Activated naive CD8-positive, alpha-beta T cell treated with anti-CD3 and anti-CD28 coated beads, Interleukin-2, amount 50 U/mL, for 24 hours (primary cell): ENCODE measurements at regions not wholly inside any gene's neighbourhood (a gene's known extent, or its start where the extent isn't known, plus 50 kb on each side); places are given as distances from the start of the nearest gene placed in this dataset.

Source experiments
- ATAC-seq: fragments of 150-1000 bp; cut with Tn5 transposase; one replicate; pipeline ENCODE4 v1.10.0; 2021
- DNase-seq: peaks from one replicate; pipeline ENCODE4 v3.0.0; 2021
- H3K27ac Mint-ChIP-seq: one replicate; pipeline ENCODE4 v1.8.0; 2021; ENCODE audit warnings: mild to moderate bottlenecking, mixed read lengths
- H3K27me3 Mint-ChIP-seq: one replicate; pipeline ENCODE4 v1.8.0; 2021; ENCODE audit warnings: mixed read lengths
- H3K36me3 Mint-ChIP-seq: one replicate; pipeline ENCODE4 v1.8.0; 2021; ENCODE audit warnings: low read depth, mixed read lengths
- H3K4me1 Mint-ChIP-seq: one replicate; pipeline ENCODE4 v1.8.0; 2021; ENCODE audit warnings: mixed read lengths
- H3K4me3 Mint-ChIP-seq: one replicate; pipeline ENCODE4 v1.8.0; 2021; ENCODE audit warnings: mild to moderate bottlenecking, moderate library complexity, mixed read lengths
- H3K9me3 Mint-ChIP-seq: one replicate; pipeline ENCODE4 v1.8.0; 2021; ENCODE audit warnings: mixed read lengths

DNA sequence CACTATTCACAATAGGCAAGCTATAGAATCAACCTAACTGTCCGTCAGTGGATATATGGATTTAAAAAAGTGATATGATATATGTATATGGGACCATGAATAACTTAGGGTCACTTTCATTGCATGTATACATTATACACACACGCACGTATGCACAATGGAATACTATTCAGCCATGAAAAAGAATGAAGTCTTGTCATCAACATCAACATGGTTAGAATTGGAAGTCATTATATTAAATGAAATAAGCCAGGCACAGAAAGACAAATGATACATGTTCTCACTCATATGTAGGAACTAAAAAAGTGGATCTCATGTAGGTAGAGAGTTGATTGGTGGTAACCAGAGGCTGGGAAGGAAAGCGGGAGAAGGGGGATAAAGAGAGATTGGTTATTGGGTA lies 234.3 kb downstream of the VRK1 start:
- Mint-ChIP-seq H3K4me1 (peaks cover 6% of the 10 kb centered on the region), H3K27me3 (peaks cover 45% of the 10 kb centered on the region), H3K4me3 (no peak overlapping the region), H3K27ac (no peak overlapping the region), H3K9me3 (peaks cover 5% of the 10 kb centered on the region), H3K36me3 (peaks cover 4% of the 10 kb centered on the region)
- no peak for ATAC-seq
- no peak for DNase-seq

- no peak for ATAC-seq
- Mint-ChIP-seq H3K27me3 (peaks cover 42% of the 10 kb centered on the region), H3K9me3 (peaks cover 9% of the 10 kb centered on the region), H3K4me1 (peaks cover 6% of the 10 kb centered on the region), H3K4me3 (peak overlapping the region; percentile 29), H3K36me3 (peaks cover 4% of the 10 kb centered on the region), H3K27ac (no peak overlapping the region)
- DNase-seq: no peak
These were observed 236.4 kb downstream of the VRK1 start for GRCh38 chr14:97033556-97034081.

DNA sequence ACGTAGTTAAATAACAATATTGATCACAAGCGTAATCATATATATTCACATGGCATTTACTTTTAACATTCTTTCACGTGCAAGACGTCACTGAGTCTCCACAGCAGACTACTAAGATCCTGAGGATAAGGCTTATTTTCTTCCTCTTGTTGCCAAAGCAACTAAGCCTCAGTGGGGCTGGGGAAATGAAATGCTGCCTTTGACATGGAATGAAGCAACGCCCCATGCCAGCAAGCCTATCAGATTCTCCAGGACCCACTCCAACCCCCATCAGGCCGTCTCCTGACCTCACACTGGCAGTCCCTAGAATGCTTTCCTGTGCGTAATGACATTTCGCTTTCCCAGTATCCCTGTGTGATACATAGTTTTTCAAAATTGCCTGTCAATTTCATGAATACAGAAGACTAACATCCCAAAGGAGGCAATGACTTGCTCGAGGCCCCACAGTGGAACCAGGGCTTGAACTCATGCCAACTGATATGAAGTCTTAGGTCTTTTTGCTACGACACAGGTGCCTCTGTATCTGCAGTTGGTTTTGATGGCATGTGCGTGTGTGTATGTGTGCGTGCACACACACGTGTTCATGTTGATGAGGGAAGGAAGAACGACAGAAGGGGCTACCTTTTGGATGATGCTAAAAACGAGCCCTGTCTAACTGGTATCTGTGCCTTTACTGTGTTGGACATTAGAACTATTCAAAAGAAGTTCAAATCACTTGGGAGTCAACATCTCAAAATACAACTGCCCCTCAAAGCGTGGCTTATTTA lies 239.1 kb downstream of the VRK1 start:
- peaks cover 4% of the 10 kb centered on the region for H3K36me3 Mint-ChIP-seq
- DNase-seq: no peak
- peaks cover 6% of the 10 kb centered on the region for H3K4me1 Mint-ChIP-seq
- H3K9me3 Mint-ChIP-seq: peaks cover 20% of the 10 kb centered on the region
- H3K27ac Mint-ChIP-seq: no peak overlapping the region
- peaks cover 41% of the 10 kb centered on the region for H3K27me3 Mint-ChIP-seq
- H3K4me3 Mint-ChIP-seq: no peak overlapping the region
- no peak for ATAC-seq

DNA sequence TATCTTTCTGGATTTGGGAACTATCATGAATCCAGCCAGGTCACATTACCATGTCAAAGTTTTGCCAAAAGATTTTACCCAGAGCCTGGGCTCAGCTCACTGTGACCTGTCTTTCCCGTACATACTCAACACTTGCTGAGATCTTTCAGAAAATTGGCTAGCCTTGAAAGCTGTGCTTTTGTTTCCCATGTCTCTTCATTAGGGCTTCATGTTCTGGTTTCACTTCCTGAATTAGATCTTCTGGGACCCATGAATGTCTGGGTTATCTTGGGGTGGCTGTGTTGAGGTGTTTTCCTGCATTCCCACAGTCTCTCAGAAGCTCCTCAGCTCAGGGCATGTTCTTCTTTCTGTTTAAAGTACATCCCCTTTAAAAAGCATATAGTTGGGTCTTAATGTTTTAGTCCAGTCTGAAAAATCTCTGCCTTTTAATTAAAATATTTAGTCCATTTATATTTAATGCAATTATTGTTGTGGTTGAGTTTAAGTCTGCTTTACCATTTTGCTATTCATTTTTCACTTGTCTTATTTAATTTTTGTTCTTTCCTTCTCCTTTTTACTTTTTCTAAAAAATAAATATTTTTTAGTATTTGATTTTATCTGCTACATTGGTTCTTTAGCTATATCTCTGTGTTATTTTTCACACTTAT lies 242.7 kb downstream of the VRK1 start:
- peaks cover 17% of the 10 kb centered on the region for H3K27me3 Mint-ChIP-seq
- DNase-seq: no peak
- no peak for ATAC-seq
- no peak overlapping the region for H3K4me3 Mint-ChIP-seq
- H3K4me1 Mint-ChIP-seq: no peaks in the 10 kb centered on the region
- no peaks in the 10 kb centered on the region for H3K36me3 Mint-ChIP-seq
- H3K9me3 Mint-ChIP-seq: peaks cover 19% of the 10 kb centered on the region
- no peak overlapping the region for H3K27ac Mint-ChIP-seq

- ATAC-seq (no peak), DNase-seq (no peak)
- Mint-ChIP-seq H3K4me3 (no peak overlapping the region), H3K36me3 (no peaks in the 10 kb centered on the region), H3K9me3 (peaks cover 3% of the 10 kb centered on the region), H3K27ac (no peak overlapping the region), H3K27me3 (peaks cover 2% of the 10 kb centered on the region), H3K4me1 (no peaks in the 10 kb centered on the region)
These were observed 249.8 kb downstream of the VRK1 start for GRCh38 chr14:97046967-97047366.

GRCh38 chr14:97052001-97052400 lies 254.8 kb downstream of the VRK1 start:
- ATAC-seq (no peak), DNase-seq (no peak)
- no peaks in the 10 kb centered on the region for H3K9me3 Mint-ChIP-seq
- H3K4me1 Mint-ChIP-seq: no peaks in the 10 kb centered on the region
- H3K36me3 Mint-ChIP-seq: no peaks in the 10 kb centered on the region
- H3K27me3 Mint-ChIP-seq: no peaks in the 10 kb centered on the region
- no peak overlapping the region for H3K4me3 Mint-ChIP-seq
- H3K27ac Mint-ChIP-seq: no peak overlapping the region

GRCh38 chr14:97053941-97054340 lies 256.8 kb downstream of the VRK1 start:
- Mint-ChIP-seq H3K27ac (no peak overlapping the region), H3K27me3 (no peaks in the 10 kb centered on the region), H3K4me3 (no peak overlapping the region), H3K9me3 (no peaks in the 10 kb centered on the region), H3K36me3 (no peaks in the 10 kb centered on the region), H3K4me1 (no peaks in the 10 kb centered on the region)
- no peak for ATAC-seq
- no peak for DNase-seq

DNA sequence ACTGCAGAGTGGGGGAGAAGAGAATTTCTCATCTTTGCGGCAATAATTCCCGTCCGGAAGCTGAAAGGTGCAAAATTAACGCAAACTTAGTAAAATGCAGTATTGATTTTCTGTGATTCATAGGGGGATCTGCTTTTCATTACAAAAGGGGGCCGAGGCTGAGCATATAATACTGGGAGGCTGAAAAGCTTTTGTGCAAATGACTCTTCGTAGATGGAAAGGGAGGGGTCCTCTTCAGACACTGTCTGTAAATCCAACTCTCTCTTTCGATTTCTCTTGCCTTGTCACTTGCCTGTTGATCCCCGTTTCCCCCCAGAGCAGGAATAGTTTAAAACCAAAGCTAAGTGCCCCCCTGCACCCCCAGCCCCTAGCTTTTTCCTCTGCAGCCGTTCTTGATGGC lies 258.2 kb downstream of the VRK1 start:
- H3K27ac Mint-ChIP-seq: no peak overlapping the region
- H3K36me3 Mint-ChIP-seq: no peaks in the 10 kb centered on the region
- H3K27me3 Mint-ChIP-seq: no peaks in the 10 kb centered on the region
- no peaks in the 10 kb centered on the region for H3K4me1 Mint-ChIP-seq
- ATAC-seq (no peak), DNase-seq (no peak)
- H3K4me3 Mint-ChIP-seq: no peak overlapping the region
- no peaks in the 10 kb centered on the region for H3K9me3 Mint-ChIP-seq

- no peaks in the 10 kb centered on the region for H3K4me1 Mint-ChIP-seq
- H3K4me3 Mint-ChIP-seq: no peak overlapping the region
- no peaks in the 10 kb centered on the region for H3K9me3 Mint-ChIP-seq
- ATAC-seq (no peak), DNase-seq (no peak)
- H3K36me3 Mint-ChIP-seq: no peaks in the 10 kb centered on the region
- no peaks in the 10 kb centered on the region for H3K27me3 Mint-ChIP-seq
- no peak overlapping the region for H3K27ac Mint-ChIP-seq
These were observed 258.9 kb downstream of the VRK1 start for GRCh38 chr14:97056086-97056485.

DNA sequence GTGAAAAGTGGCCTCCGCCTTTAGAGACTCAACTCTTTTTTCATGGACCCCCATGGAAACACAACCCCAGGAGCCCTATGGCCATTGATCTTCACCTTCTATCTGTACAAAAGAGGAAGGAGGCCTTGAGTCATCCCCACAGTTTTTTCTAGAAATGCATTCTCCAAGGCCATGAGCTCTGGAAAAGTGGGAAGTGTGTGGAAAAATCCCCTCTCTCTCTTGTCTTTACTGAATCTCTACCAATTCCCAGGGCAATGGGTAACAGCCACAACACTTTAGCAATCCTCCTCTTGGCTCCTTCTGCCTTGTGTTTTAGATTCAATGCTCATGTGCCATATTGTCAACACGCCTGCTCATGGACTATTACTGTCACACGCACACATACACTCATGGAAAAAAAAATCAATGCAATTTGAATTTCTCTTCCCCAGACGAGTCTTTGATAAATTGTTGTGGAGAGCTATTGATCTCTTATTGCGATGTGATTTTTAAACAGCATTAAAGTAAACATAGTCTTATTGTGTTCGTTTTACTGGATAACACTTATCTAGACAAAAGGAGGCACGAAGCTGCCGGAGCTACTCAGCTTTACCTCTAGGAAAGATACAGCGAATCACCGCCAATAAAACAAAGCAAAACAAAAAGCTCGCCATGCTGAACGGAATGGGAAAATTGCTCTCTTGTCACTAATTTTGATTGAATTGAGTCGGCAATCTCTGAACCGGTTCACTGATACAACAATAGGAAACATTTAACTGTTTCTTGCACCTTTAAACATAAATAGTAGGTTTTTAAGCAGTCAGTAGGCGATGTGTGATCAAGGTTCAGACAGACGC lies 260.3 kb downstream of the VRK1 start:
- Mint-ChIP-seq H3K36me3 (no peaks in the 10 kb centered on the region), H3K9me3 (peaks cover 6% of the 10 kb centered on the region), H3K4me1 (no peaks in the 10 kb centered on the region), H3K27me3 (no peaks in the 10 kb centered on the region), H3K27ac (no peak overlapping the region), H3K4me3 (no peak overlapping the region)
- DNase-seq: no peak
- no peak for ATAC-seq

DNA sequence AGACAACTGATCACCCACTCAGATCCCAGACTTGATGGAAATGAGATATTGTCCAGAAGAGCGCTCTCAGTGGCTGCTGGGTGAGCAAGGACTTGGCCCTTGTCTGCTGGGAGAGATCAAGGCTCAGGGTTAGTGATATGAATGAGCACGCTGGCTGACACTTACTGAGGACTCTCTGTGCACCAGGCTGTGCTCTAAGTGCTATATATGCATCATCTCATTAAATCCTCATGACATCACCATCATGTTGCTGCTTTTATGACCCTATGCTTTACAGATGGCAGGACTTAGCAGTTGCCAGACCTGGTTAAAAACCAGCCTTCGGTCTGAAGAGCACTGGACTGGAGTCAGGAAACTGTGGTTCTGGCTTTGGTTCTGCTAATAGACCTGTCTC lies 260.9 kb downstream of the VRK1 start:
- Mint-ChIP-seq H3K27ac (no peak overlapping the region), H3K9me3 (peaks cover 6% of the 10 kb centered on the region), H3K4me3 (no peak overlapping the region), H3K36me3 (no peaks in the 10 kb centered on the region), H3K27me3 (no peaks in the 10 kb centered on the region), H3K4me1 (no peaks in the 10 kb centered on the region)
- no peak for DNase-seq
- no peak for ATAC-seq

- H3K36me3 Mint-ChIP-seq: no peaks in the 10 kb centered on the region
- no peaks in the 10 kb centered on the region for H3K4me1 Mint-ChIP-seq
- no peak overlapping the region for H3K27ac Mint-ChIP-seq
- H3K9me3 Mint-ChIP-seq: peaks cover 6% of the 10 kb centered on the region
- DNase-seq: no peak
- no peaks in the 10 kb centered on the region for H3K27me3 Mint-ChIP-seq
- no peak overlapping the region for H3K4me3 Mint-ChIP-seq
- ATAC-seq: no peak
These were observed 261.4 kb downstream of the VRK1 start for GRCh38 chr14:97058589-97058988.

GRCh38 chr14:97061198-97061597 lies 264.0 kb downstream of the VRK1 start:
- no peak overlapping the region for H3K27ac Mint-ChIP-seq
- no peak for DNase-seq
- no peak for ATAC-seq
- H3K27me3 Mint-ChIP-seq: no peaks in the 10 kb centered on the region
- peaks cover 6% of the 10 kb centered on the region for H3K9me3 Mint-ChIP-seq
- H3K4me1 Mint-ChIP-seq: no peaks in the 10 kb centered on the region
- no peaks in the 10 kb centered on the region for H3K36me3 Mint-ChIP-seq
- no peak overlapping the region for H3K4me3 Mint-ChIP-seq

DNA sequence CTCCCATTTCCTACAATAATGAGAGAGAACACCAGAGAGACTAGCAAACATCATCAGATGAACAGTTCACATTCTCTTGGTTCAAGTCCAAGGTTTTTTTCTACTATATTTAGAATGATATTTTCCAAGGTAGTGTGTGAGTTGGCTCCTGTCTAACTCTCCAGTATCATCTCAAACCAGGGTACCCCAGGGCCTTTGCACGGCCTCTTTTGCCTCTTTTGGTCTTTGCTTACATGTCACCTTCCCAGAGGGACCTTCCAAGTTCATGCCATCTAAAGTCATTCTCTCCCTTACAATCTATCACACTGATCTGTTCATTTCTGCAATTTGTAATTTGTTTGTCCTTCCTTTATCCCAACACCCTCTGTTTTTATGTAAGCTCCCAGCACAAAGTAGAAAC lies 264.5 kb downstream of the VRK1 start:
- no peak for ATAC-seq
- Mint-ChIP-seq H3K4me3 (no peak overlapping the region), H3K27me3 (no peaks in the 10 kb centered on the region), H3K36me3 (no peaks in the 10 kb centered on the region), H3K9me3 (peaks cover 6% of the 10 kb centered on the region), H3K27ac (no peak overlapping the region), H3K4me1 (no peaks in the 10 kb centered on the region)
- no peak for DNase-seq
